Uterus (tissue), 3 donors: ENCODE measurements at regions not wholly inside any gene's neighbourhood (a gene's known extent, or its start where the extent isn't known, plus 50 kb on each side); places are given as distances from the start of the nearest gene placed in this dataset.

Experiments used
- DNase-seq, 2 donors: peaks; one replicate each; pipeline ENCODE4 v3.0.0-alpha.2; 2019 to 2020
- H3K27ac ChIP-seq, 2 donors: fragments of 200-600 bp; sonication (generic); 1 replicate in 1 of 2; 2 replicates in 1 of 2; pipeline ENCODE4 v1.5.1; 2016 to 2018
- H3K27me3 ChIP-seq, 2 donors: fragments of 200-600 bp; sonication (generic); one replicate each; pipeline ENCODE4 v1.5.1; 2018 to 2019; ENCODE audit warnings: control low read depth in 1 of 2
- H3K36me3 ChIP-seq, 2 donors: fragments of 200-600 bp; sonication (generic); one replicate each; pipeline ENCODE4 v1.5.1; 2019; ENCODE audit warnings: control low read depth in 1 of 2
- H3K4me1 ChIP-seq, 2 donors: fragments of 200-600 bp; sonication (generic); one replicate each; pipeline ENCODE4 v1.5.1; 2018 to 2019; ENCODE audit warnings: control low read depth in 1 of 2
- H3K4me3 ChIP-seq, 2 donors: fragments of 200-600 bp; sonication (generic); 1 replicate in 1 of 2; 2 replicates in 1 of 2; pipeline ENCODE4 v1.5.1; 2018 to 2019; ENCODE audit warnings: mild to moderate bottlenecking in 1 of 2
- H3K9me3 ChIP-seq, 2 donors: fragments of 200-600 bp; sonication (generic); one replicate each; pipeline ENCODE4 v1.5.1; 2019; ENCODE audit warnings: control low read depth in 1 of 2
- CTCF ChIP-seq, 4 experiments: fragments of 200-600 bp in 2 of 4; fragments of 450-650 bp in 2 of 4; sonication (generic) in 2 of 4; IDR thresholded peaks; one replicate each; pipeline ENCODE4 v1.5.1; 2016 to 2019; ENCODE audit warnings: antibody characterized with exemption in 4 of 4, mild to moderate bottlenecking in 2 of 4, moderate library complexity in 1 of 4
- POLR2A ChIP-seq, 2 donors: fragments of 450-650 bp; IDR thresholded peaks; one replicate each; pipeline ENCODE4 v1.6.1; 2016; ENCODE audit warnings: antibody characterized with exemption in 2 of 2, mild to moderate bottlenecking in 1 of 2, moderate library complexity in 1 of 2
- intact Hi-C: fragments of 100-400 bp; cut with DNase I; formaldehyde crosslinking; loops from one replicate; pipeline ENCODE4 v1.15.1; 2023; ENCODE audit warnings: low total_unique reads
- donor health status: DM: yes; HTN: yes; CAD: no.

- no peak for TF ChIP-seq CTCF (IDR thresholded peaks at IDR 0.05)
- no peak for TF ChIP-seq POLR2A (IDR thresholded peaks at IDR 0.05)
- intact Hi-C loops: no loop called here
- no peaks in the 10 kb centered on the region for H3K9me3 ChIP-seq
These were observed 392.2 kb upstream of the CCDC179 start for GRCh38 chr11:23252426-23252825.

GRCh38 chr11:23257088-23257487, 396.8 kb upstream of the CCDC179 start:
- Histone ChIP-seq H3K36me3 (no peaks in the 10 kb centered on the region), H3K27me3 (no peaks in the 10 kb centered on the region), H3K9me3 (no peaks in the 10 kb centered on the region), H3K4me3 (no peak overlapping the region), H3K27ac (no peak overlapping the region), H3K4me1 (no peaks in the 10 kb centered on the region)
- DNase-seq: no peak
- intact Hi-C loops: no loop called here
- TF ChIP-seq CTCF (IDR thresholded peaks at IDR 0.05): no peak
- no peak for TF ChIP-seq POLR2A (IDR thresholded peaks at IDR 0.05)

More at GRCh38 chr11:23252426-23252825, 392.2 kb upstream of the CCDC179 start:
- H3K4me1 ChIP-seq: no peaks in the 10 kb centered on the region
- H3K27ac ChIP-seq: no peak overlapping the region
- H3K27me3 ChIP-seq: no peaks in the 10 kb centered on the region
- DNase-seq: no peak
- H3K36me3 ChIP-seq: no peaks in the 10 kb centered on the region
- no peak overlapping the region for H3K4me3 ChIP-seq

- no peak for DNase-seq
- intact Hi-C loops: no loop called here
- TF ChIP-seq CTCF (IDR thresholded peaks at IDR 0.05): no peak
- TF ChIP-seq POLR2A (IDR thresholded peaks at IDR 0.05): no peak
- Histone ChIP-seq H3K4me3 (no peak overlapping the region), H3K4me1 (no peaks in the 10 kb centered on the region), H3K9me3 (no peaks in the 10 kb centered on the region), H3K27ac (no peak overlapping the region), H3K27me3 (no peaks in the 10 kb centered on the region), H3K36me3 (no peaks in the 10 kb centered on the region)
These were observed 397.3 kb upstream of the CCDC179 start for GRCh38 chr11:23257556-23257955.

GRCh38 chr11:23263466-23263865, 403.2 kb upstream of the CCDC179 start:
- H3K36me3 ChIP-seq: no peaks in the 10 kb centered on the region
- intact Hi-C loops: no loop called here
- no peak overlapping the region for H3K27ac ChIP-seq
- DNase-seq: no peak
- TF ChIP-seq POLR2A (IDR thresholded peaks at IDR 0.05) (no peak), CTCF (IDR thresholded peaks at IDR 0.05) (no peak)
- no peaks in the 10 kb centered on the region for H3K27me3 ChIP-seq
- H3K9me3 ChIP-seq: no peaks in the 10 kb centered on the region
- H3K4me1 ChIP-seq: no peaks in the 10 kb centered on the region
- H3K4me3 ChIP-seq: no peak overlapping the region

GRCh38 chr11:23272095-23272494, 411.8 kb upstream of the CCDC179 start:
- Histone ChIP-seq H3K4me3 (no peak overlapping the region), H3K36me3 (no peaks in the 10 kb centered on the region), H3K9me3 (no peaks in the 10 kb centered on the region), H3K27me3 (no peaks in the 10 kb centered on the region), H3K4me1 (no peaks in the 10 kb centered on the region), H3K27ac (no peak overlapping the region)
- TF ChIP-seq POLR2A (IDR thresholded peaks at IDR 0.05): no peak
- no peak for TF ChIP-seq CTCF (IDR thresholded peaks at IDR 0.05)
- intact Hi-C loops: no loop called here
- DNase-seq: no peak
